ENCODE measurements at regions not wholly inside any gene's neighbourhood (a gene's known extent, or its start where the extent isn't known, plus 50 kb on each side); places are given as distances from the start of the nearest gene placed in this dataset.

DNA sequence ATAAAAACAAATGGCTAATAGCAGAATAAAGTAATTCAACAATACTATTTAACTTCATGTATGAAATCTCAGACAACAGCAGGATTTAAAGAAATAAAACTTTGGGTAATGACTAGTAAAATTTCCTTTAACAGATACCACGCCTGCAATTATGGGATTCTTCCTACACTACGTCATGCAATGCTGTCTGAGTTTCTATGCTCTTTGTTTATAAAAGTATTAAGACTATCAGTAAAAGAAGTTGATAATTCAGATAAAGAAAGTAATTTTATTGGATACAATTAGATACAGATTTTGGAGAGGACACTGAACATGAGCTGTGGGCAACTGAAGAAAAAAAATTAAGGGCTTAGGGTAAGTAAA, 308.4 kb upstream of the LRFN5 start:
- ATAC-seq (no peak), DNase-seq (ENCODE audit: low read depth, low spot score) (no peak)
- CTCF ChIA-PET: no interaction called here
- no peak for TF ChIP-seq SIN3A (IDR thresholded peaks at IDR 0.05; ENCODE audit: borderline replicate concordance, insufficient read depth, low read depth, low read length)
- TF ChIP-seq, protein P1, sequence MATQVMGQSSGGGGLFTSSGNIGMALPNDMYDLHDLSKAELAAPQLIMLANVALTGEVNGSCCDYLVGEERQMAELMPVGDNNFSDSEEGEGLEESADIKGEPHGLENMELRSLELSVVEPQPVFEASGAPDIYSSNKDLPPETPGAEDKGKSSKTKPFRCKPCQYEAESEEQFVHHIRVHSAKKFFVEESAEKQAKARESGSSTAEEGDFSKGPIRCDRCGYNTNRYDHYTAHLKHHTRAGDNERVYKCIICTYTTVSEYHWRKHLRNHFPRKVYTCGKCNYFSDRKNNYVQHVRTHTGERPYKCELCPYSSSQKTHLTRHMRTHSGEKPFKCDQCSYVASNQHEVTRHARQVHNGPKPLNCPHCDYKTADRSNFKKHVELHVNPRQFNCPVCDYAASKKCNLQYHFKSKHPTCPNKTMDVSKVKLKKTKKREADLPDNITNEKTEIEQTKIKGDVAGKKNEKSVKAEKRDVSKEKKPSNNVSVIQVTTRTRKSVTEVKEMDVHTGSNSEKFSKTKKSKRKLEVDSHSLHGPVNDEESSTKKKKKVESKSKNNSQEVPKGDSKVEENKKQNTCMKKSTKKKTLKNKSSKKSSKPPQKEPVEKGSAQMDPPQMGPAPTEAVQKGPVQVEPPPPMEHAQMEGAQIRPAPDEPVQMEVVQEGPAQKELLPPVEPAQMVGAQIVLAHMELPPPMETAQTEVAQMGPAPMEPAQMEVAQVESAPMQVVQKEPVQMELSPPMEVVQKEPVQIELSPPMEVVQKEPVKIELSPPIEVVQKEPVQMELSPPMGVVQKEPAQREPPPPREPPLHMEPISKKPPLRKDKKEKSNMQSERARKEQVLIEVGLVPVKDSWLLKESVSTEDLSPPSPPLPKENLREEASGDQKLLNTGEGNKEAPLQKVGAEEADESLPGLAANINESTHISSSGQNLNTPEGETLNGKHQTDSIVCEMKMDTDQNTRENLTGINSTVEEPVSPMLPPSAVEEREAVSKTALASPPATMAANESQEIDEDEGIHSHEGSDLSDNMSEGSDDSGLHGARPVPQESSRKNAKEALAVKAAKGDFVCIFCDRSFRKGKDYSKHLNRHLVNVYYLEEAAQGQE (IDR thresholded peaks at IDR 0.05; ENCODE audit: insufficient read depth in 1 of 2, low read depth in 2 of 2, low read length in 1 of 2): no peak
- TF ChIP-seq, protein P2, sequence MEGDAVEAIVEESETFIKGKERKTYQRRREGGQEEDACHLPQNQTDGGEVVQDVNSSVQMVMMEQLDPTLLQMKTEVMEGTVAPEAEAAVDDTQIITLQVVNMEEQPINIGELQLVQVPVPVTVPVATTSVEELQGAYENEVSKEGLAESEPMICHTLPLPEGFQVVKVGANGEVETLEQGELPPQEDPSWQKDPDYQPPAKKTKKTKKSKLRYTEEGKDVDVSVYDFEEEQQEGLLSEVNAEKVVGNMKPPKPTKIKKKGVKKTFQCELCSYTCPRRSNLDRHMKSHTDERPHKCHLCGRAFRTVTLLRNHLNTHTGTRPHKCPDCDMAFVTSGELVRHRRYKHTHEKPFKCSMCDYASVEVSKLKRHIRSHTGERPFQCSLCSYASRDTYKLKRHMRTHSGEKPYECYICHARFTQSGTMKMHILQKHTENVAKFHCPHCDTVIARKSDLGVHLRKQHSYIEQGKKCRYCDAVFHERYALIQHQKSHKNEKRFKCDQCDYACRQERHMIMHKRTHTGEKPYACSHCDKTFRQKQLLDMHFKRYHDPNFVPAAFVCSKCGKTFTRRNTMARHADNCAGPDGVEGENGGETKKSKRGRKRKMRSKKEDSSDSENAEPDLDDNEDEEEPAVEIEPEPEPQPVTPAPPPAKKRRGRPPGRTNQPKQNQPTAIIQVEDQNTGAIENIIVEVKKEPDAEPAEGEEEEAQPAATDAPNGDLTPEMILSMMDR (IDR thresholded peaks at IDR 0.05): no peak
- TF ChIP-seq POLR2AphosphoS5 (IDR thresholded peaks at IDR 0.05; ENCODE audit: low read depth, low read length): no peak
- no peak for TF ChIP-seq TCF7L2 (IDR thresholded peaks at IDR 0.05; ENCODE audit: low read depth, low read length)
- POLR2A ChIA-PET: no interaction called here
- no peaks in the 10 kb centered on the region for H3K4me1 ChIP-seq (ENCODE audit: control insufficient read depth, insufficient read depth, low read length)
- intact Hi-C loops (cut with micrococcal nuclease; ENCODE audit: unreplicated experiment) (no loop called here), in situ Hi-C loops (cut with HindIII; ENCODE audit: low pct_unique_long_range_greater_than_20kb, low sequenced_read_pairs) (no loop called here)
- BruUV-seq (replicated peaks): no TSS peak
- no peak overlapping the region for H3K4me3 ChIP-seq (ENCODE audit: low read depth in 2 of 2, low read length in 2 of 2)
- no peaks in the 10 kb centered on the region for H3K27me3 ChIP-seq (ENCODE audit: control insufficient read depth, insufficient read depth, low read length)
- H3K9me3 ChIP-seq (ENCODE audit: control insufficient read depth, insufficient read depth, low read depth, low read length): no peaks in the 10 kb centered on the region
- no peak overlapping the region for H3K27ac ChIP-seq (ENCODE audit: low read length)
- H3K36me3 ChIP-seq (ENCODE audit: control insufficient read depth, insufficient read depth, low read length): no peaks in the 10 kb centered on the region

DNA sequence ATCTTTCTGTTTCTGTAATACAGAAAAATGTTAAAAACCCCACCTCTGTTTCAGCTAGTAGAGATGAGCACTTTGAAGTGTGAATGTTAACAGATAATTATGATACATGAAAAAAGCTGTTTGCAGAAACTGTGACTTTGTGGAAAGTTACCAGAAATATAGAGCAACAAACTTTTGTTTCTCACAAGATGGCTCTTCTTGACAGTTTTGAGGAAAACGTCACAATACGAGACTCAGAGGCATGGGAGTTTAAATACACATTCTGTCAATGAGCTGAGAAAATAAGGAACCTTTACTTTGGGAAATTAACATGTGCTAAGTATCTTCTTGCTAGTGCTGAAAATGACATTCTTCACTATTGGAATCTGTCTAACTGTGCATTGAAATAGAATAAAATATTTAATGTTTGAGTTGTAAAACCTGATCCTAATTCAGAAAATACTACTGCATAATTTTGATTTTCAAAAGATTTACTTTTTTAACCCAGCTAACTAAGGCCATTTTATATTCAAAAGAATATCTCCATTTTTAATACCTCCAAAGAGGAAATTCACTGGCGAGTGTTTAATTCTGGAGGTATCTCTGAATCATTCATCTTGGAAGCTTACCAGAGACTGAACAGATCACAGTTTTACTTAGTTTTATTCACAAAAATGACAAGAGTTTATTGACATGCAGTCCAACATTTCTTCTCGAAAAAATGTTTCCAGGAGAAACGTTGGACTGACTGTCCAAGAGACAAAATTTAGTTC, 308.9 kb upstream of the LRFN5 start:
- no peaks in the 10 kb centered on the region for H3K36me3 ChIP-seq (ENCODE audit: control insufficient read depth, insufficient read depth, low read length)
- no peak overlapping the region for H3K27ac ChIP-seq (ENCODE audit: low read length)
- H3K27me3 ChIP-seq (ENCODE audit: control insufficient read depth, insufficient read depth, low read length): no peaks in the 10 kb centered on the region
- in situ Hi-C loops (cut with HindIII; ENCODE audit: low pct_unique_long_range_greater_than_20kb, low sequenced_read_pairs): no loop called here
- no peaks in the 10 kb centered on the region for H3K4me1 ChIP-seq (ENCODE audit: control insufficient read depth, insufficient read depth, low read length)
- no TSS peak for BruUV-seq (replicated peaks)
- CTCF ChIA-PET: no interaction called here
- ATAC-seq (no peak), DNase-seq (ENCODE audit: low read depth, low spot score) (no peak)
- POLR2A ChIA-PET: no interaction called here
- TF ChIP-seq, protein P2 (IDR thresholded peaks at IDR 0.05): no peak
- TF ChIP-seq TCF7L2 (IDR thresholded peaks at IDR 0.05; ENCODE audit: low read depth, low read length) (no peak), SIN3A (IDR thresholded peaks at IDR 0.05; ENCODE audit: borderline replicate concordance, insufficient read depth, low read depth, low read length) (no peak), POLR2AphosphoS5 (IDR thresholded peaks at IDR 0.05; ENCODE audit: low read depth, low read length) (no peak)
- TF ChIP-seq, protein P1 (IDR thresholded peaks at IDR 0.05; ENCODE audit: insufficient read depth in 1 of 2, low read depth in 2 of 2, low read length in 1 of 2): no peak
- no peak overlapping the region for H3K4me3 ChIP-seq (ENCODE audit: low read depth in 2 of 2, low read length in 2 of 2)
- no peaks in the 10 kb centered on the region for H3K9me3 ChIP-seq (ENCODE audit: control insufficient read depth, insufficient read depth, low read depth, low read length)
- intact Hi-C loops (cut with micrococcal nuclease; ENCODE audit: unreplicated experiment): no loop called here

All from Panc1 (cell line).